AG04450 (cell line): ENCODE measurements at regions not wholly inside any gene's neighbourhood (a gene's known extent, or its start where the extent isn't known, plus 50 kb on each side); places are given as distances from the start of the nearest gene placed in this dataset.

Experiments used
- CTCF ChIA-PET: fragments of 300-600, 350-600 bp; formaldehyde crosslinking; extraction: SDS; loops from one replicate; lab custom pipeline; 2022; ENCODE audit warnings: antibody characterized with exemption, inconsistent platforms; lab: Charles Lee
- POLR2A ChIA-PET: fragments of 350-600 bp; formaldehyde crosslinking; extraction: SDS; loops from one replicate; lab custom pipeline; 2021; ENCODE audit warnings: antibody characterized with exemption, inconsistent platforms; lab: Yijun Ruan, JAX
- DNase-seq: peaks from one replicate; pipeline ENCODE4 v3.0.0-alpha.2; 2011; ENCODE audit warnings: low read depth, low spot score
- H3K27ac ChIP-seq: one replicate; pipeline ENCODE4 v1.5.1; 2012; ENCODE audit warnings: low read depth, low read length, control low read depth
- H3K27me3 ChIP-seq: one replicate; pipeline ENCODE4 v1.6.0; 2012; ENCODE audit warnings: low read length; ENCODE audit not compliant: control insufficient read depth, insufficient read depth
- H3K4me3 ChIP-seq: 2 replicates; pipeline ENCODE4 v1.5.1; 2011; ENCODE audit warnings: mild to moderate bottlenecking, low read depth, low read length, control low read depth
- H3K9me3 ChIP-seq: 2 replicates; pipeline ENCODE4 v1.5.1; 2012; ENCODE audit warnings: low read length; ENCODE audit not compliant: control insufficient read depth, insufficient read depth
- TF ChIP-seq, protein P1 (sequence below): IDR thresholded peaks from 2 replicates; pipeline ENCODE4 v1.5.1; 2011; ENCODE audit warnings: low read depth, low read length, control low read depth, inconsistent platforms

DNA sequence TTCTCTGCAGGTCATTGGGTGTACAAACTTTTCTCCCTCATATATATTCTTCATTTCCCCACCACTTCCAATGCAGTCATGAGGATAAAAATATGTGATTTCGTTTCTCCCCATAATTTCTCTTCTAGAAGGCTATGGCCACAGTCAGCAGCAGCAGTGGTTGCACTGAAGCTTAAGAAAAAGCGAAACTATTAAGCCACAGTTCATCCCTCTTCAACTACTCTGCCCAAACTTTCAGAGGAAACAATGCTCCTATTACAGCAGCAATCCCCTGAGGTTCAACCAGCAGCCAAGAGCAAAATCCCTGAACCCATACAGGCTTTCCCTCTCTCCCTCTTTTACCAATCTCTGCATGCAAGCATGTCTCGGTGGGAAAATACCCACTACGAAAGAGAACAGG, 298.6 kb downstream of the DHX15 start:
- Histone ChIP-seq H3K27me3 (peaks cover 8% of the 10 kb centered on the region), H3K27ac (no peak overlapping the region), H3K4me3 (no peak overlapping the region), H3K9me3 (no peaks in the 10 kb centered on the region)
- ChIA-PET CTCF (no interaction called here), POLR2A (no interaction called here)
- TF ChIP-seq, protein P1, sequence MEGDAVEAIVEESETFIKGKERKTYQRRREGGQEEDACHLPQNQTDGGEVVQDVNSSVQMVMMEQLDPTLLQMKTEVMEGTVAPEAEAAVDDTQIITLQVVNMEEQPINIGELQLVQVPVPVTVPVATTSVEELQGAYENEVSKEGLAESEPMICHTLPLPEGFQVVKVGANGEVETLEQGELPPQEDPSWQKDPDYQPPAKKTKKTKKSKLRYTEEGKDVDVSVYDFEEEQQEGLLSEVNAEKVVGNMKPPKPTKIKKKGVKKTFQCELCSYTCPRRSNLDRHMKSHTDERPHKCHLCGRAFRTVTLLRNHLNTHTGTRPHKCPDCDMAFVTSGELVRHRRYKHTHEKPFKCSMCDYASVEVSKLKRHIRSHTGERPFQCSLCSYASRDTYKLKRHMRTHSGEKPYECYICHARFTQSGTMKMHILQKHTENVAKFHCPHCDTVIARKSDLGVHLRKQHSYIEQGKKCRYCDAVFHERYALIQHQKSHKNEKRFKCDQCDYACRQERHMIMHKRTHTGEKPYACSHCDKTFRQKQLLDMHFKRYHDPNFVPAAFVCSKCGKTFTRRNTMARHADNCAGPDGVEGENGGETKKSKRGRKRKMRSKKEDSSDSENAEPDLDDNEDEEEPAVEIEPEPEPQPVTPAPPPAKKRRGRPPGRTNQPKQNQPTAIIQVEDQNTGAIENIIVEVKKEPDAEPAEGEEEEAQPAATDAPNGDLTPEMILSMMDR: no peak
- DNase-seq: no peak

GRCh38 chr4:24282446-24282845, 301.9 kb downstream of the DHX15 start:
- Histone ChIP-seq H3K9me3 (no peaks in the 10 kb centered on the region), H3K27me3 (peaks cover 8% of the 10 kb centered on the region), H3K27ac (no peak overlapping the region), H3K4me3 (no peak overlapping the region)
- ChIA-PET CTCF (no interaction called here), POLR2A (no interaction called here)
- no peak for DNase-seq
- TF ChIP-seq, protein P1: no peak

- TF ChIP-seq, protein P1: no peak
- Histone ChIP-seq H3K27me3 (peaks cover 3% of the 10 kb centered on the region), H3K9me3 (no peaks in the 10 kb centered on the region), H3K4me3 (no peak overlapping the region), H3K27ac (no peak overlapping the region)
- DNase-seq: no peak
- ChIA-PET POLR2A (no interaction called here), CTCF (no interaction called here)
Measured at GRCh38 chr4:24279911-24280375, 304.4 kb downstream of the DHX15 start.

DNA sequence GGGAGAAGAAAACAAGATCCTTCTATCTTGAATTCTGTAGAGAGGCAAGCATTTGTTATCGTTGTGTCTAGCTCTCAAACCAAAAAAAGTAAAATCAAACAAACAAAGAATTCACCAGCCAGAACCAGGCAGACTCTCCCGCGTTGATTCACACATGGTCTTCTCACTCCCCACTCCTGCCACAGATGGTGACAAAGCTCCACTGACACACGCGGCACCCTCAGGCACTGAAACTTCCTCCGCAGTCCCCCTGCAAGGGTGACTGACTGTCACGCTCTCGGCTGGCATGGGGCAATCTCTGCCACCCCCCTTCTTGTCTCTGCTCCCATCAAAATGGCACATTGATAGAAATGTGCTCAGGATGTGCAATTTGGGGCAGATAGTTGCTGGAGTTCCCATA, 304.9 kb downstream of the DHX15 start:
- POLR2A ChIA-PET: no interaction called here
- Histone ChIP-seq H3K9me3 (no peaks in the 10 kb centered on the region), H3K27me3 (peaks cover 3% of the 10 kb centered on the region), H3K27ac (no peak overlapping the region), H3K4me3 (no peak overlapping the region)
- DNase-seq: no peak
- CTCF ChIA-PET: no interaction called here
- TF ChIP-seq, protein P1: no peak

- DNase-seq: no peak
- POLR2A ChIA-PET: no interaction called here
Measured at GRCh38 chr4:24278693-24279092, 305.7 kb downstream of the DHX15 start.

More at GRCh38 chr4:24278693-24279092, 305.7 kb downstream of the DHX15 start:
- H3K9me3 ChIP-seq: no peaks in the 10 kb centered on the region
- CTCF ChIA-PET: no interaction called here
- no peak overlapping the region for H3K27ac ChIP-seq
- H3K4me3 ChIP-seq: no peak overlapping the region
- TF ChIP-seq, protein P1: no peak
- H3K27me3 ChIP-seq: peaks cover 3% of the 10 kb centered on the region
